ENCODE measurements at regions not wholly inside any gene's neighbourhood (a gene's known extent, or its start where the extent isn't known, plus 50 kb on each side); places are given as distances from the start of the nearest gene placed in this dataset.
"Not testable (repeated sequence)": the region's sequence is repeated elsewhere in the genome, so short reads cannot be mapped to it uniquely, and the experiment has no call there.

DNA sequence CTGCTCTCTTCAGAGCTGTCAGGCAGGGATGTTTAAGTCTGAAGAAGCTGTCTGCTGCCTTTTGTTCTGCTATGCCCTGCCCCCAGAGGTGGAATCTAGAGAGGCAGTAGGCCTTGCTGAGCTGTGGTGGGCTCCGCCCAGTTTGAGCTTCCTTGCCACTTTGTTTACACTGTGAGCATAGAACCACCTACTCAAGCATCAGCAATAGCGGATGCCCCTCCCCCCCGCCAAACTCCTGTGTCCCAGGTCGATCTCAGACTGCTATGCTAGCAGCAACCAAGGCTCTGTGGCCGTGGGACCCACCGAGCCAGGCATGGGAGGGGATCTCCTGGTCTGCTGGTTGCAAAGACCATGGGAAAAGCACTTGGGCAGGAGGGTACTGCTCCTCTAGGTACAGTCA, 140.5 kb upstream of the PLXNC1 start:
- H3K27ac ChIP-seq (ENCODE audit: low read length); H3K4me3 ChIP-seq (ENCODE audit: low read depth in 1 of 2, low read length in 2 of 2); H3K27me3 ChIP-seq (ENCODE audit: low read depth, low read length); H3K9me3 ChIP-seq (ENCODE audit: control insufficient read depth in 1 of 2, low read length in 2 of 2); H3K36me3 ChIP-seq (ENCODE audit: control insufficient read depth in 1 of 2, insufficient read depth in 2 of 2, low read length in 2 of 2); H3K4me1 ChIP-seq (ENCODE audit: control insufficient read depth in 1 of 2, insufficient read depth in 2 of 2, low read length in 2 of 2): not testable (repeated sequence)

DNA sequence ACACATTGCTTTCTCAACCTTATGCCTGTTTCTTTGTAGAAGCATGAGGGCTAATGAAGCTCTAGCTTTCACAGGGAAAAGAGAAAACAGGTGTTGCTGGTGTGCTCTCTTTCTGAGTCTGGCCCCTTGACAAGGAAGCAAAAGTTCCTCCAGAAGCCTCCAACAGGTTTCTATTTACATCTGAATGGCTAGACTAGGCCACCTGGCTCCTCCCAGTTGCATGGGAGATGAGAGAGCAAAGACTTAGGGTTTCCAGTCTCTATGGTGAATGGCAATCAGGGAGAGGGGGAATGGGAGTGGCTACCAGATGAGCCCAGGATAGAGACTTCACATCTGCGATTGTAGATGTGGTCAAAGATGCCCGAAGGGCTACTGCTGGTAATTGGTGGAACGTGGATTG, 138.1 kb upstream of the PLXNC1 start:
- H3K9me3 ChIP-seq (ENCODE audit: control insufficient read depth in 1 of 2, low read length in 2 of 2) = no peaks in the 10 kb centered on the region
- H3K4me1 ChIP-seq (ENCODE audit: control insufficient read depth in 1 of 2, insufficient read depth in 2 of 2, low read length in 2 of 2) = no peaks in the 10 kb centered on the region
- no peak overlapping the region for H3K4me3 ChIP-seq (ENCODE audit: low read depth in 1 of 2, low read length in 2 of 2)
- H3K27me3 ChIP-seq (ENCODE audit: low read depth, low read length) = no peaks in the 10 kb centered on the region
- no peak overlapping the region for H3K27ac ChIP-seq (ENCODE audit: low read length)
- H3K36me3 ChIP-seq (ENCODE audit: control insufficient read depth in 1 of 2, insufficient read depth in 2 of 2, low read length in 2 of 2) = no peaks in the 10 kb centered on the region

DNA sequence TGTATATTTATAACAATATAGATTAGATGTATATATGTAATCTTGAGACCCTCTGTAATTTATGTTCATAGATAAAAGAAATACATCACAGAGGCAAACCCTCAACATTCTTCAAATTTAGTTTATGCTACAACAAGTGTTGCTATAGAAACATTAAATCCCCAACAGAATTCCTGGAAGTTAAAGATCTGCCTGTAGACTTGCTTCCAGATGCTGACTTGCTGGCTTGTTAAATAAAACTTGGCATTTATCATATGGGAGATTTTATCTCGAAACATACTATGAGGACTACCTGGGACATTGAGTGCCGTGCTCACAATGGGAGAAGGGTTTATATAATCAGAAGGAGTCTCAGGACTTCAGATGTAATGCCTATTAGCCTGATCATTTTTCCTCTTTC, 136.3 kb upstream of the PLXNC1 start:
- no peaks in the 10 kb centered on the region for H3K4me1 ChIP-seq (ENCODE audit: control insufficient read depth in 1 of 2, insufficient read depth in 2 of 2, low read length in 2 of 2)
- H3K9me3 ChIP-seq (ENCODE audit: control insufficient read depth in 1 of 2, low read length in 2 of 2) = peaks cover 0 to 5% of the 10 kb centered on the region in 2 donors
- H3K4me3 ChIP-seq (ENCODE audit: low read depth in 1 of 2, low read length in 2 of 2) = no peak overlapping the region
- no peaks in the 10 kb centered on the region for H3K27me3 ChIP-seq (ENCODE audit: low read depth, low read length)
- H3K27ac ChIP-seq (ENCODE audit: low read length) = no peak overlapping the region
- no peaks in the 10 kb centered on the region for H3K36me3 ChIP-seq (ENCODE audit: control insufficient read depth in 1 of 2, insufficient read depth in 2 of 2, low read length in 2 of 2)

GRCh38 chr12:94012590-94012989, 135.8 kb upstream of the PLXNC1 start:
- Histone ChIP-seq H3K4me3 (ENCODE audit: low read depth in 1 of 2, low read length in 2 of 2) (no peak overlapping the region), H3K27me3 (ENCODE audit: low read depth, low read length) (no peaks in the 10 kb centered on the region), H3K9me3 (ENCODE audit: control insufficient read depth in 1 of 2, low read length in 2 of 2) (peaks cover 0 to 10% of the 10 kb centered on the region in 2 donors), H3K4me1 (ENCODE audit: control insufficient read depth in 1 of 2, insufficient read depth in 2 of 2, low read length in 2 of 2) (no peaks in the 10 kb centered on the region), H3K36me3 (ENCODE audit: control insufficient read depth in 1 of 2, insufficient read depth in 2 of 2, low read length in 2 of 2) (no peaks in the 10 kb centered on the region), H3K27ac (ENCODE audit: low read length) (no peak overlapping the region)

DNA sequence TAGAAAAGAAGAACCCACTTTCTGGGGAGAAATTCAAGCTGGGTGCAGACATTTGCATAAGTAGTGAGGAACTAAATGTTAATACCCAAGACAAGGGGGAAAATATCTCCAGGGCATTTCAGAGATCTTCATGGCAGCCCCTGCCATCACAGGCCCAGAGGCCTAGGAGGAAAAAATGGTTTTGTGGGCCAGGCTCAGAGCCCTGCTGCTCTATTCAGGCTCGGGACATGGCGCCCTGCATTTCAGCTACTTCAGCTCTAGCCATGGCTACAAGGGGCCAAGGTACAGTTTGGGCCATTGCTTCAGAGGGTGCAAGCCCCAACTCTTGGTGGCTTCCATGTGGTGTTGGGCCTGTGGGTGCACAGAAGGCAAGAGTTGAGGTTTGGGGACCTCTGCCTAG, 131.1 kb upstream of the PLXNC1 start:
- H3K9me3 ChIP-seq (ENCODE audit: control insufficient read depth in 1 of 2, low read length in 2 of 2) = peaks cover 0 to 15% of the 10 kb centered on the region in 2 donors
- not testable (repeated sequence) for H3K36me3 ChIP-seq (ENCODE audit: control insufficient read depth in 1 of 2, insufficient read depth in 2 of 2, low read length in 2 of 2); H3K27me3 ChIP-seq (ENCODE audit: low read depth, low read length); H3K4me3 ChIP-seq (ENCODE audit: low read depth in 1 of 2, low read length in 2 of 2); H3K4me1 ChIP-seq (ENCODE audit: control insufficient read depth in 1 of 2, insufficient read depth in 2 of 2, low read length in 2 of 2); H3K27ac ChIP-seq (ENCODE audit: low read length)

DNA sequence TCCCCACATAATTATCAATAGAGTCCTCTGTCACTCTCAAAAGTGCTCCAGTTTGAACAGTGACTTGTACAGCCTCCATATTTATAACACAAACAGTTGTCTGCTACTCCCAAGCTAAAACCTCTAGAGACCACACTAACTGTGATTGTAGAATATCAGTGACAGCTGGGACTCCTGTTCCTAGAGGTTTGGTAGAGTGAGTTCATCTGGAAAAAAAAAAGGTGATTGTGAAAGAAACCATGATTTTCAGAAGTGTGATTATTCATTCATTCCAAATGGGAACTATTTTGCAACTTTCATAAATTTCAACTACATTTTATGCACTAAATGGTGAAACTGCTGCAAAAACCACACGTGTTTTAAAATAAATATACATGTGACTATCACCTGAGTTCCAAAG, 128.0 kb upstream of the PLXNC1 start:
- H3K27me3 ChIP-seq (ENCODE audit: low read depth, low read length) = no peaks in the 10 kb centered on the region
- H3K36me3 ChIP-seq (ENCODE audit: control insufficient read depth in 1 of 2, insufficient read depth in 2 of 2, low read length in 2 of 2) = no peaks in the 10 kb centered on the region
- peaks cover 8 to 21% of the 10 kb centered on the region in 2 donors for H3K9me3 ChIP-seq (ENCODE audit: control insufficient read depth in 1 of 2, low read length in 2 of 2)
- H3K27ac ChIP-seq (ENCODE audit: low read length) = no peak overlapping the region
- H3K4me1 ChIP-seq (ENCODE audit: control insufficient read depth in 1 of 2, insufficient read depth in 2 of 2, low read length in 2 of 2) = no peaks in the 10 kb centered on the region
- H3K4me3 ChIP-seq (ENCODE audit: low read depth in 1 of 2, low read length in 2 of 2) = no peak overlapping the region

GRCh38 chr12:94023879-94024278, 124.5 kb upstream of the PLXNC1 start:
- H3K4me1 ChIP-seq (ENCODE audit: control insufficient read depth in 1 of 2, insufficient read depth in 2 of 2, low read length in 2 of 2) = no peaks in the 10 kb centered on the region
- H3K27ac ChIP-seq (ENCODE audit: low read length) = no peak overlapping the region
- H3K4me3 ChIP-seq (ENCODE audit: low read depth in 1 of 2, low read length in 2 of 2) = no peak overlapping the region
- peaks cover 6 to 8% of the 10 kb centered on the region in 2 donors for H3K9me3 ChIP-seq (ENCODE audit: control insufficient read depth in 1 of 2, low read length in 2 of 2)
- H3K36me3 ChIP-seq (ENCODE audit: control insufficient read depth in 1 of 2, insufficient read depth in 2 of 2, low read length in 2 of 2) = no peaks in the 10 kb centered on the region
- no peaks in the 10 kb centered on the region for H3K27me3 ChIP-seq (ENCODE audit: low read depth, low read length)

DNA sequence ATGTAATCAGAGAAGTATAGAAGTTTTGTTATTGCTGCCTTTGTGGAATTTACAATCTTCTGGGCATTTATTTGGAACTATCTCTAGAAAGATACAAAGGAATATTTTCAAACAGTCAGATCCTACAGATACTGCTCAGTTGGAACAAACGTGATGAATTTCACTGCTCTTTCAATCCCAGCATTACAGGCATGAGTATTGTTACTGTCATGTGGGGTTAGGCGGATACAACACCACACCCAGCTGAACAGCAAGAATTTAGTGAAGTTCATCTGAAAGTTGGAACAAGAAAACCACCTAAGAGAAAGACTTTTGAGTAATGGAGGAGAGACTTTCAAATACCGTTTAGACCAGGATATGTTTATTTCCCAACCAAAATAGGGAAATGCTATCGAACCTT, 123.3 kb upstream of the PLXNC1 start:
- Histone ChIP-seq H3K9me3 (ENCODE audit: control insufficient read depth in 1 of 2, low read length in 2 of 2) (peaks cover 6 to 8% of the 10 kb centered on the region in 2 donors), H3K4me1 (ENCODE audit: control insufficient read depth in 1 of 2, insufficient read depth in 2 of 2, low read length in 2 of 2) (no peaks in the 10 kb centered on the region), H3K4me3 (ENCODE audit: low read depth in 1 of 2, low read length in 2 of 2) (no peak overlapping the region), H3K27me3 (ENCODE audit: low read depth, low read length) (no peaks in the 10 kb centered on the region), H3K27ac (ENCODE audit: low read length) (no peak overlapping the region), H3K36me3 (ENCODE audit: control insufficient read depth in 1 of 2, insufficient read depth in 2 of 2, low read length in 2 of 2) (no peaks in the 10 kb centered on the region)

DNA sequence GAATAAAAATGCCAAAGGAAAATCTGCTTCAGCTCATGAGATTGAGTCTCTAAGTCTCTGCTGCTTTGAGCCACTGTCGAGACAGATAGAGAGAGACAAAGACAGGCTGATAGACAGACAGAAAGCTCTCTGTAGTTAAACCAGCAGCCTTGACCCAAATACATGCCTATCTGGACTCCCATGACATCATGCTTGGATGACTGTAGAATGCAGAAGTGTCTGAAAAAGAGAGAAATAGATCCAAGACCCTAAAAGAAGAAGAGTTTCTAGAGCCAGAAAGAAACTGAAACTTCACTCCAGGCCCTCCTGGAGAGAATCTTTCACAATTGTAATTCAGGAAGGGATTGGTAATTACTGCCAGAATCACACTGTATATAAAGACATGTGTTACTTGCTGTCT, 122.6 kb upstream of the PLXNC1 start:
- Histone ChIP-seq H3K4me1 (ENCODE audit: control insufficient read depth in 1 of 2, insufficient read depth in 2 of 2, low read length in 2 of 2) (no peaks in the 10 kb centered on the region), H3K4me3 (ENCODE audit: low read depth in 1 of 2, low read length in 2 of 2) (no peak overlapping the region), H3K36me3 (ENCODE audit: control insufficient read depth in 1 of 2, insufficient read depth in 2 of 2, low read length in 2 of 2) (no peaks in the 10 kb centered on the region), H3K27ac (ENCODE audit: low read length) (no peak overlapping the region), H3K9me3 (ENCODE audit: control insufficient read depth in 1 of 2, low read length in 2 of 2) (peaks cover 6 to 8% of the 10 kb centered on the region in 2 donors), H3K27me3 (ENCODE audit: low read depth, low read length) (no peaks in the 10 kb centered on the region)

GRCh38 chr12:94026596-94026995, 121.8 kb upstream of the PLXNC1 start:
- peaks cover 6 to 8% of the 10 kb centered on the region in 2 donors for H3K9me3 ChIP-seq (ENCODE audit: control insufficient read depth in 1 of 2, low read length in 2 of 2)
- no peaks in the 10 kb centered on the region for H3K36me3 ChIP-seq (ENCODE audit: control insufficient read depth in 1 of 2, insufficient read depth in 2 of 2, low read length in 2 of 2)
- no peaks in the 10 kb centered on the region for H3K27me3 ChIP-seq (ENCODE audit: low read depth, low read length)
- no peak overlapping the region for H3K4me3 ChIP-seq (ENCODE audit: low read depth in 1 of 2, low read length in 2 of 2)
- H3K27ac ChIP-seq (ENCODE audit: low read length) = no peak overlapping the region
- no peaks in the 10 kb centered on the region for H3K4me1 ChIP-seq (ENCODE audit: control insufficient read depth in 1 of 2, insufficient read depth in 2 of 2, low read length in 2 of 2)

DNA sequence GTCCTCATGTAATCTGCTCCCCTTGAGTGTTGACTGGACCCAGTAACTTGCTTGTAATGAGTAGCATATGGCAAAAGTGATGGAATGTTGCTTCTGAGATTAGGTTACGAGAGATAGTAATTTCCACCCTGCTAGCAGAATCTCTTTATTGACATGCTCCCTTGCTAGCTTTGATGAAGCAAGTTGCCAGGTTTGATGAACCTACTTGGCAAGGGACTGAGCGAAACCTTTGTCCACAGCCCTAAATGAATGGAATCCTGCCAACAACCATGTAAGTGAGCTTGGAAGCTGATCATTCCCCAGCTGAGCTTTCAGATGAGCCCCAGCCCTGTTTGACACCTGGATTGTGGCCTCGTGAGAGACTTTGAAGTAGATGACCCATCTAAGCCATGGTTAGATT, 120.8 kb upstream of the PLXNC1 start:
- Histone ChIP-seq H3K27ac (ENCODE audit: low read length) (no peak overlapping the region), H3K4me3 (ENCODE audit: low read depth in 1 of 2, low read length in 2 of 2) (no peak overlapping the region), H3K4me1 (ENCODE audit: control insufficient read depth in 1 of 2, insufficient read depth in 2 of 2, low read length in 2 of 2) (no peaks in the 10 kb centered on the region), H3K36me3 (ENCODE audit: control insufficient read depth in 1 of 2, insufficient read depth in 2 of 2, low read length in 2 of 2) (no peaks in the 10 kb centered on the region), H3K27me3 (ENCODE audit: low read depth, low read length) (no peaks in the 10 kb centered on the region), H3K9me3 (ENCODE audit: control insufficient read depth in 1 of 2, low read length in 2 of 2) (peaks cover 6 to 8% of the 10 kb centered on the region in 2 donors)

DNA sequence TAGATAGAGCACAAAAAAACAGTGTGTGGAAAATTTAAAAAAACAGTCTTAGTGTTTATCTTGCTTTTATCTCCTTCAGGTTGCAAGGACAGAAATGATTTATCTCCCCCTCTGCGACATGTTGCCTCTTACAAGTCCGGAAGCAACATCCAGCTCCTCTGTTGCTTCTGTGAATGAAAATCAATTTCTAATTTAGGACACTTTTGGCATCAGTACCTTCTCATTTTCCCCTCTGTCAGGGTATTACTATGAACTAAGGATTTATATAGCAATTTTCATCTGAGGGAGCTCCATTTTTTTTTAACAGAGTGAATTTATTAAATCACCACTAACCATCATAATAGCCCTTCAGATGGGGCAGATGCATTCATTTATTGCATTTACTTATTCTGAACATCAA, 116.6 kb upstream of the PLXNC1 start:
- Histone ChIP-seq H3K27me3 (ENCODE audit: low read depth, low read length) (no peaks in the 10 kb centered on the region), H3K4me1 (ENCODE audit: control insufficient read depth in 1 of 2, insufficient read depth in 2 of 2, low read length in 2 of 2) (no peaks in the 10 kb centered on the region), H3K9me3 (ENCODE audit: control insufficient read depth in 1 of 2, low read length in 2 of 2) (no peaks in the 10 kb centered on the region), H3K36me3 (ENCODE audit: control insufficient read depth in 1 of 2, insufficient read depth in 2 of 2, low read length in 2 of 2) (no peaks in the 10 kb centered on the region), H3K4me3 (ENCODE audit: low read depth in 1 of 2, low read length in 2 of 2) (no peak overlapping the region), H3K27ac (ENCODE audit: low read length) (no peak overlapping the region)

Data from muscle layer of duodenum (tissue), 2 donors.